ENCODE measurements at regions not wholly inside any gene's neighbourhood (a gene's known extent, or its start where the extent isn't known, plus 50 kb on each side); places are given as distances from the start of the nearest gene placed in this dataset.

- TF ChIP-seq CTCF (IDR thresholded peaks at IDR 0.05; ENCODE audit: low read length) (no peak), EZH2 (optimal IDR thresholded peaks at IDR 0.05; ENCODE audit: low read depth, low read length) (no peak)
Observed at GRCh38 chr2:57575700-57576268, 470.8 kb upstream of the VRK2 start.
